Stromal cell of bone marrow (primary cell): ENCODE measurements at regions not wholly inside any gene's neighbourhood (a gene's known extent, or its start where the extent isn't known, plus 50 kb on each side); places are given as distances from the start of the nearest gene placed in this dataset.
"Not testable (repeated sequence)": the region's sequence is repeated elsewhere in the genome, so short reads cannot be mapped to it uniquely, and the experiment has no call there.

Experiments used
- DNase-seq: peaks from one replicate; pipeline ENCODE4 v3.0.0-alpha.2; 2012; ENCODE audit warnings: low read depth

DNA sequence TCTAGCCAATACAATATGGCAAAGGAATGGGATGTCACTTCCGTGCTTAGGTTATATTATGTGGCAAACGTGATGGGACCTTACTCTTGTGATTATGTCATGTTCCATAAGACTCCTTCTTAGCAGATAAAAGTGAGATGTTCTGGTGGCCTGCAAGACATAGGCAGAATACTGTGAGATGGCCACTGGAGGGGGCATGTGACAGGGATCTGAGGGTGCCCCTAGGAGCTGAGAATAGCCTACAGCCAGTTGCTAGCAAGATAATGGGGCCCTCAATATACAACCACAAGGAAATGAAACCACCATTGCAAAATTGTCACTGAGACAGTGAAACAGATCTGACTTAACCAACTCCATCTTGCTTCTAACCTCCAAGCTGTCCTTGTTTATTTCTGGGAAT is 151.4 kb upstream of the SSTR1 start:
- DNase-seq, result no peak

DNA sequence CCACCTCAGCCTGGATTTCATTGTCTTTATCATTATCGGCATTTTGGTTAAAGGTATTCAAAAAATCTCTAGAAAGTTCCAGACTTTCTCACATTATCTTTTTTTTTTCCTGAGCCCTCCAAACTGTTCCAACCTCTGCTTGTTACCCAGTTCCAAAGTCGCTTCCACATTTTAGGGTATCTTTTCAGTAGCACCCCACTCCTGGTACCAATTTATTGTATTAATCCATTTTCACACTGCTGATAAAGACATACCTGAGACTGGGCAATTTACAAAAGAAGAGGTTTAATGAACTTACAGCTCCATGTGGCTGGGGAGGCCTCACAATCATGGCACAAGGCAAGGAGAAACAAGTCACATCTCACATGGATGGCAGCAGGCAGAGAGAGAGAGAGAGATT is 145.5 kb upstream of the SSTR1 start:
- not testable (repeated sequence) for DNase-seq

DNA sequence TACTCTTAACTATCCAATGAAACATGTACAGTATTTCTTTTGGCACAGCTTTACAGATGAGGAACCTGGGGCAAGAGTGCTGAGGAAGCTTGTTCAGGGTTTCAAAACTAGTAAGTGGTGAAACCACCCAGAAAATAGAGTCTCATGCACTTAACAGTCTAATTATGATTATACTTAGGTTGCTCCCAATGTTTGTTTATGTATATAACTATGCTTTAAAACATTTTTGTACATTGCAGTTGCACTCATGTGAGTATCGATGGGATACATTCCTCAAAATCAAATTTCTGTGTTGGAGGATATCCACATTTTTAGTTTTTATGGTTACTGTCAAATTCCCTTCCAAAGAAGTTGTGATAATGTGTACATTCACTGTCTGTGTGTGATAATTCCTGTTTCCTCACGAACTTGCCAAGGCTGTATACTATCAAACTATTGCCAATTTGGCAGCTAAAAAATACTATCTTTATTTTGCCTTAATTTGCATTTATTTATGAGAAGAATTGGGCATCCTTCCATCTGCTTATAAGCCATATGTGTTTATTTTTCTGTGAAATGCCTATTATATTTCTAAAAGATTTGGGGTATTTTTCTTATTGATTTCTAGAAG is 143.9 kb upstream of the SSTR1 start:
- DNase-seq, result no peak

DNA sequence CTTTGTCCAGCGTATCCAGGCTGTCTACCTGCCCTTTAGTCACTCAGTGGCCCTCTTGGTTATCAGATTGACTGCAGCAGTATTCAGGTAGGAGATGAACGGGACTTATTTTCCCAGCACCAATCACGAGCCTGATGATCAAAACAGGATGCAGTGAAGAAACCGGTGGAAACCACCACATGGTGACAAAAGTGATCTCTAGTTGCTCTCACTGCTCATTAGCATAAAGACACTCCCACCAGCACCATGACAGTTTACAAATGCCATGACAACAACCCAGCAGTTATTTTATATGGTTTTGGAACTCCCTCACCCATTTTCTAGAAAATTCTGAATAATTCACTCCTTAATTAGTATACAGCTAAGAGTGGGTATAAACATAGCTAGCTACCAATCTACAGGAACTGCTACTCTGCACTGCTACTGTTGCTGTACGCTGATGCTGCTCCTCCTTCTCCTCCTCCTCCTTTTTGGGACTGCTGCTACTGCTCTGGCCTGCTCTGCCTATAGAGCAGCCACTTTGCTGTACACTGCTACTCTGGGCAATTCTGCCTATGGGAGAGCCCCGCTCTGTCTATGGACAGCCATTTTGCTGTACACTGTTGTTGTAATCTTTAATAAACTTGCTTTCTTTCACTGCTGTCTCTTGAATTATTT is 142.5 kb upstream of the SSTR1 start:
- DNase-seq, result no peak

DNA sequence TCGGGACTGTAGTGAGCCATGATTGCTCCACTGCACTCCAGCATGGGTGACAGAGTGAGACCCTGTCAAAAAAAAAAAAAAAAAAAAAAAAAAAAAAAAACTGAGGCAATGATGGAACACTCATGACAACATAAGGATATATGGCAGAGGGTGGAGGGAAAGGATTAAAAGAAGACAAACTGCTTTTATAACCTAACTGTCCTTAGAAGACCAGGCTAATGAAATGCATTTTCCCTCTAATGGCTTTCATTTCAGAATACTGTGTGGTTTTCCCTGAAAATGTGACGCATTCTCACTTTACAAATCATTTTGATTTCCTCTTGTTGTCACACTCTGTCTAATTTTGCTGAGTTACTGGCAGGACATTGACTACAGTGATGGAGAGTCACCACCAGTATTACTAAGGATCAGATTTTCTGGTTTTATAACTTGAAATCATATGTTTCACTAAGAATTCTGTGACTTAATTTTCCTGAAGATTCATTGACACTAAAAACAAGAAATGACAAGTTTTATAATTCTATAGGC is 137.6 kb upstream of the SSTR1 start:
- no peak for DNase-seq

DNA sequence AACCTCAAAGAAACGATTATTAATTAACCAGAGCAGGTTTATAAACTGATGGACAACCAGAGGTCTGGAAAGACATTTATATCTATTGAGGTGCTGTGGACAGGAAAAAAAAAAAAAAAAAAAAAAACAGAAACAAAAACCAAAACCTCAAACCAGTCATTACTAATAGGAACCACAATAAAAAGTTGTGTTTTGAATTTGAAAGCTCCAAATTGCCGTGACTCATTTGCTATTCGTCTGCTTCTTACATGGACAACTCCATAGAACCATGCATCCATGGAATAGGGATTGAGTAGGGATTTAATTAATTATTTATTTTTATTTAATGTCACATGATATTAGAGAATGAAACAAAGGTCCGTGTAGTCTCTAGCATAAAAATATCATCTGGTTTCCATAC is 134.1 kb upstream of the SSTR1 start:
- no peak for DNase-seq

DNA sequence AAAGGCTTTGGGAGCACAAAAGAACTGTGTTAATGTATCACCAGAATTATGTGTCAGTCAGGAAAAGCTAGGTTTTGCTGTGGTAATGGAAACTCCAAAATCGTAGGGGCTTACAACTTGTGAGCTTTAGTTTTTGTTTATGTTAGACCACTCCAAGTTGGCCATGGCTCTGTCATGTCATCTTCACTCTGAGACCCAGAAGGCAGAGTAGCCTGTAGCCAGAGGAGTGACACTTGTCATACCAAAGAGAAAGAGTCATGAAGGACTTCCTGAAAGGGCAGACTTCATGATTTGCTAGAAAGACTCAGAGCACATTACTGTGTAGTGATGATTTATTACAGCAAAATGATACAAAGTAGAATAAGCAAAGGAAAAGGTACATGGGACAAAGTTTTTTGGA is 133.6 kb upstream of the SSTR1 start:
- no peak for DNase-seq

DNA sequence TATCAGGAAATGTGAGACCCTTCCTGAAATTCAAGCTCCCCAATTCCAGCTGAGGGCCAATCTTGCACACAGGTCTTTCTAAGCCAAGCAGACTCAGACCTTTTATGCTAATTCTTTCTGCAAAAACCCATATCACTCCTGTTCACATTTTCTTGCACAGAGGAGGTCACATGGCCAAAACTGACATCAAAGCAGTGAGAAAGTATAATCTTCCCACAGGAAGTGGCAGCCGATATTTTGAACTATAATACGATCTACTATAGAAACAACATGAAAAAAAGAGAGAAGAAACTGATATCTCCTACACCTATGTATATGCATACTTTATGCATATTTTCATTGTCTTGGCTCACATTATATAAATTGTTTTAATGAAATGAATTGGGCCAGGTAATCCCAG is 132.9 kb upstream of the SSTR1 start:
- DNase-seq, result no peak

DNA sequence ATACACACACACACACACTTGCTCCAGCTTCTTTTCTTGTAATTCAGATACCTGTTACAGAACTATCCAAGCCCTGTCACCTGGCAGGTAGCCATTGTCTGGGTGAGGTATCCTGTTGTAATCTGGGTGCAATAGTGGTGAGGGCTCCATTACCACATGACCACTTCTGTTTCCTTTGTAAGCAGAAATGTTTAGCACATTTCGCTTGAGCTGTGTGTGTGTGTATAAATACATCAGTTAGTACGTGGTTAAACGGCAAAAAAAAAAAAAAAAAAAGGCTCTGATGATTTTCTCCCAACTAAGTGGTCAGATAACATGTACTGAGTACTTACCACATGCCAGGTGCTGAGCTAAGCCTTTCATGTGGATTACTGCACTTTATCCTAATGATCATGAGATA is 129.3 kb upstream of the SSTR1 start:
- no peak for DNase-seq

DNA sequence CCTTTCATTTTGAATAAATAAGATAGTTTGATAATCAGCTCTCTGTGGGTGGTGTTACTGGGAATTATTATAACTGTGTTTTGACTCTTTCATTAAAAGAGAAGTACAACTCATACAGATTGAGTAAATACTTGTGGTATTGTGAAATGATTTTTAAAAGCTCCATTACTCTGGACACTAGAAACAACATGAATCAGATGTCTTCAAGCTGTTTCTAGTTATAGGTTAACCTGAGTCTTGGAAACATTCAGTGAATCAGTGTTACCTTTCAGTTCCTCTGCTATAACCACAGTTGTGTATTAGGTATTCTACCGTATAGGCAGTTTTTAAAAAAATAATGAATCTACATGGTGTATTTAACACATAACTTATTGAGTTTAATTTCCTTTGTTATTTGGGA is 128.4 kb upstream of the SSTR1 start:
- no peak for DNase-seq

DNA sequence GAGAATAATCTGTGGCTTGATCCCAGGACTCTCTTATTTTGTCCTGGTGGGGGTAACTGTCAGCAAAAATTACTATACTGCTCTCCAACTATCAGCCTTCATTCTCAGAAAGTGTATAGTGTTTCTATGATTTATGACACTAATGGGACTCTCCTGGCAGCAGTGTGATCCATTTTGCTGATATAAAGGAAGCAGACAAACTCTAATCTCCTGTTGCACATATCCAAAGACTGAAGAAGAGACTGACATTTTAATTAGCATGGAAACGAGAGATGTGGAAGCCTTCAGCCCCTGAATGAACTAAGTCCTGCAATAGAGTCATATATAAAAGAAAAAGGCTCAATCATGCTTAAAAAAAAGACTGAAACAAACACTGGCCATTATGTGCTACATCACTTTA is 127.8 kb upstream of the SSTR1 start:
- DNase-seq, result no peak

DNA sequence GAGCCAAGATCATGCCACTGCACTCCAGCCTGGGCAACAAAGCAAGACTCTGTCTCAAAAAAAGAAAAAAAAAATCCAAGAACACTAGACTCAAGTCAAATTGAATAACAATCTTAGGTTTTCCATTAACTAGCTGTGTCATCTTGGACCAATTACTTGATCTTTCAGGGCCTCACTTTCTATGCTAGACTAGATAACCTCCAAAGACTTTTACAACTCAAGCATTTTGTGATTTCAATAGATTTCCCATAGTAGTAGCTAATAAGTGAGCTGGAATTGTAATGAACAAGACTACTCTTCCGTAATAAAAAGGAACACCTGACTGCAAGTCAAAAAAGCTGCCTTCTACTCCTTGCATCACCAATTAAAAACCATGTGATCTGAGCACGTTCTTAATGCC is 127.0 kb upstream of the SSTR1 start:
- DNase-seq, result no peak

DNA sequence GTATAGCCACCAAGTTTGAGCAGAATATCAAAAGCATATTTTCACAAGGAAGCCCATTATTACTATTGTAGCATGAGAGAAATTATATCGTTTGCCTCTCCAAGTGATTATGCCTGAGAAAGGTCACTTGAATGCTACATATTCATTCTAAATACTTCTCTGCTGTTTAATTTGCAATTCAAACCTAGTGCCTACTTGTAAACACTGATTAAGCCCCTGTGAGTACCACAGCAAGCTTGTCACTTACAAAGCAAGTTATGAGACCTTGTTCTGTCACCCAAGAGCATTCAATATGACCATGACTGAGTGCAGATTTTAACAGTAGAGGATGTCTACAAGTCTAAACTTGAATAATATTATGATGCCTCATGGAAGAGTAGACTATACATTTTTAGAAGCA is 124.7 kb upstream of the SSTR1 start:
- DNase-seq, result no peak

DNA sequence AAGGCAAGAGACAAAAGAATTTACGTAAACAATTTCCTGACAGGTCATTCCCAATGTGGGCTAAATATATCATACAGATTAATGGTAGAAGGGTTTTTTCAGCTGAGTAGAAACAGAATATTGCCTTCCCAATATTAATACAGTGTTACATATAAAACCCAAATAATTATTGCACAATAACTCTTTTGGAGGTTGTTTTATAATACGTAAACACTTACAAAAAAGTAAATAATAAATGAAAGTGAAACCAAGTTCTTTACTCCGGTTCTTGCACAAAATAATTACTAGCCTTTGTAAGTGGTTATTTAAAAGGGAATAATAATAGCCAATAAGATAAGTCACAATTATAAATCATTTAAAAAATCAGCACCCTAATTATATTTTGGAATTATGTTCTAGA is 118.6 kb upstream of the SSTR1 start:
- no peak for DNase-seq

DNA sequence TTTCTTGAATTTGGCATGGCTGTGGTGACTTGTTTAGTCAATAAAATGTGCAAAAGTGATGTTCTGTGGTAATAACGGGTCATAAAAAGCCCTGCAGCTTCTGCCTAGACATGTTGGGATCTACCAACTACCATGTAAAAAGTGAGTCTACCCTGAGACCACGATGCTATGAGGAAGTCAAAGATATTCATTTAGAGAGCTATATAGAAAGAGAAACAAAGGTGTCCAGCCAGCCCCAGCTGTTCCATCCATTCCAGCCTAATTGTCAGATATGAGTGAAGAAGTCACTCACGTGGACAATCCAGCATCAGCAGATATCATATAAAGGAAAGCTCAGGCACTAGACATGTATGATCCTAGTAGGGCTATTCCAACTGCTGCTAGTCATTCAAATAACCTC is 117.2 kb upstream of the SSTR1 start:
- no peak for DNase-seq

DNA sequence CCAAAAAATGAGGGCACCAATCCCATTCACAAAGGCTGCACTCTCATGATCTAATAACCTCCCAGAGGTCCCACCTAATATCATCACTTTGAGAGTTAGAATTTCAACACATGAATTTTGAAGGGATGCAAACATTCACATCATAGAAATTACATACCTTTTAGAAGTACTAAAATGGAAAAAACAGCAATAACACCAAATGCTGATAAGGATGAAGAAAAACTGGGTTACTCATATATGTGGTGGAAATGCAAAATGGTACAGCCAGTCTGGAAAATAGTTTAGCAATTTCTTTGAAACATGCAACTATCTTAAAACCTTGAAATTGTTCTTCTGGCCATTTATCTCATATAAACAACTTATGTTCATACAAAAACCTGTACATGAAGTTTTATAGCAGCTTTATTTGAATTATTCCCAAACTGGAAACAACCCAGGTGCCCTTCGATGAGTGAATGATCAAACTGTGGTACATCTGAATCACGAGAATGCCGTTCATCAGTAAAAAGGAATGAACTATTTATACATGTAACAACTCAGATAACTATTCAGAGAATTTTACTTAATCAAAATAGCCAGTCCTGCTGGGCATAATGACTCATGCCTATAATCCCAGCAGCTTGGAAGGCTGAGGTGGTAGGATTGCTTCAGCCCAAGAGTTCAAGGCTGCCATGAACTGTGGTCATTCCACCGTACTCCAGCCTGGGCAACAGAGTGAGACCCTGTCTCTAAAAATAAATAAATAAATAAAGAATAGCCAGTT is 109.4 kb upstream of the SSTR1 start:
- DNase-seq, result peak; percentile 48

DNA sequence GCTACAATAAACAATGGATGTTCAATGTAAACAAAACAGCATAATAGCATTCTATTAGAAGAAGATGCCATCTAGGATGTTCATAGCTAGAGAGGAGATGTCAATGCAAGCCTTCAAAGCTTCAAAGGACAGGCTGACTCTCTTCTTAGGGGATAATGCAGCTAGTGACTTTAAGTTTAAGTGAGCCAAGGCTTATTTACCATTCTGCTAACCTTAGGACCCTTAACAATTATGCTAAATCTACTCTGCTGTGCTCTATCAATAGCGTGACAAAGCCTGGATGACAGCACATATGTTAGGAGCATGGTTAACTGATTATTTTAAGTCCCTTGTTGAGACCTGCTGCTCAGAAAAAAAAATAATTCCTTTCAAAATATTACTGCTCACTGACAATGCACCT is 106.0 kb upstream of the SSTR1 start:
- no peak for DNase-seq

DNA sequence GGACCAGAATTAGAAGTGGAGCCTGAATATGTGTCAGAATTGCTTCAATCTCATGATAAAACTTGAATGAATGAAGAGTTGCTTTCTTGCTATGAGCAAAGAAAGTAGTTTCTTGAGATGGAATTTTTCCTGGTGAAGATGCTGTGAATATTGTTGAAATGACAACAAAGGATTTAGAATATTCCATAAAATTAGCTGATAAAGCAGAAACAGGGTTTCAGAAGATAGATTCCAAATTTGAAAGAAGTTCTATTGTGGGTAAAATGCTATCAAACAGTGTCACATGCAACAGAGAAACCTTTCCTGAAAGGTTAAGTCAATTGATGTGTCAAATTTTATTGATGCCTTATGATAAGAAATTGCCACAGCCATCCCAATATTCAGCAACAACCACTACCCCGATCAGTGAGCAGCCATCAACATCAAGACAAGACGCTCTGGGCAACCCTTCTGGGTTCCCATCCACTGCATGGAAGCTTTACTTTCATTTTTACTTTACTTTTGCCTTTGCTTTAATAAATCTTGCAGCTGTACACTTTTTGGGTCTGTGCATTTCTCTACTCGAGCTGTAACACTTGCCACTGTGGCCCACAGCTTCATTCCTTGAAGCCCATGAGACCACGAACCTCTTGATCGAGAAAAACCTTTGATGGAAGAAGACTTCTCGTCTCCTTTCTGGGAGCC is 104.0 kb upstream of the SSTR1 start:
- DNase-seq, result no peak

DNA sequence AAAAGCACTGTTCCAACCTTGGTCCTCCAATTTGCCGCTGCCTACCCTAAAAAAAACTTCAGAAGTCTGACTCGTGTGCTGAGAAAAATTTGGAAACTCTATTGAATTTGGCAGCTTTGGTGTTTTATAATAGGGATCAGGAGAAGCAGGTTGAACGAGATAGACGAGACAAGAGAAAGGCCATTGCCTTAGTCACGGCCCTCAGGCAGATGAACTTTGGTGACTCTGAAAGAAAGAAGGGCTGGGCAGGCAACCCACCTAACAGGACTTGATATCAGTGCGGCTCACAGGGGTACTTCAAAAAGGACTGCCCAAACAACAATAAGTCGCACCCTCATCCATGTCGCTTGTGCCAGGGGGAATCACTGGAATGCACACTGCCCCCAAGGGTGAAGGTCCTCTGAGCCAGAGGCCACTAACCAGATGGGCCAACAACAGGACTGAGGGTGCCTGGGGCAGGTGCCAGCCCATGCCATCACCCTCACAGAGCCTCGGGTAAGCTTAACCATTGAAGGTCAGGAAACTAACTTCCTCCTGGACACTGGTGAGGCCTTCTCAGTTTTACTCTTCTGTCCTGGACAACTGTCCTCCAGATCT is 102.5 kb upstream of the SSTR1 start:
- no peak for DNase-seq

DNA sequence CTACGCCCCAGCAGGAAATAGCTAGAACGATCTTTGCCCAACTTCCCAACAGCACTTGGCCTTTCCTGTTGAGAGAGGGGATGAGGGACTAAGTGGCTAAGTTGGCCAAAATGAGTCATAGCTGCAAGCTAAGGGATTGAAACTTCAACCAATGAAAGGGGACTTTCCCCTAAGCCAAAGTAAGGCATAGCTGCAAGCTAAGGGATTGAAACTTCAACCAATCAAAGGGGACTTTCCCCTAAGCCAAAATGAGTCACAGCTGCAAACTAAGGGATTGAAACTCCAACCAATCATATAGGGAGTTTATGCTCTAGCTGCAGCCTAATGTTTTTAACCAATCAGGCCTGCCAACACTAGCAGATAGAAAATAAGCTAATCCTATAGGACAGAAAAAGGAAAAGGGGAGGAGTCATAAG is 100.5 kb upstream of the SSTR1 start:
- DNase-seq, result no peak

DNA sequence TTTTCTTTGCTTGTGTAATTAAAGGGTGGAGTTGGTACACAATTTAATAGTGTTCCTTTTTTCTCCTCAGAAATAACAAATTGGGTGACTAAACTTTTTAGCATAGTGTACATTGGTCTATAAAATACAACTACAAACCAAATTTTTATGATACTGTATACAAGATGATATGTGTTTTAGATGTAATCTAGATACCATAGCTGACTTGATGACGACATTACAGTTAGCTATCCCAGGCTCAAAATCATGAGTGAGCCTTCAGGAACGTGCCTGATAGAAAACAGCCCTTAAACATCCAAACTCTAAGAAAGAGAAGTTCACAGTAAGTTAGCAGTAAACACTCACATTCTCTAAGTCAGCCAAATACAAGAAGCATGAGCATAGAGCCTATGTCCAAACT is 99.0 kb upstream of the SSTR1 start:
- DNase-seq, result peak; percentile 18

DNA sequence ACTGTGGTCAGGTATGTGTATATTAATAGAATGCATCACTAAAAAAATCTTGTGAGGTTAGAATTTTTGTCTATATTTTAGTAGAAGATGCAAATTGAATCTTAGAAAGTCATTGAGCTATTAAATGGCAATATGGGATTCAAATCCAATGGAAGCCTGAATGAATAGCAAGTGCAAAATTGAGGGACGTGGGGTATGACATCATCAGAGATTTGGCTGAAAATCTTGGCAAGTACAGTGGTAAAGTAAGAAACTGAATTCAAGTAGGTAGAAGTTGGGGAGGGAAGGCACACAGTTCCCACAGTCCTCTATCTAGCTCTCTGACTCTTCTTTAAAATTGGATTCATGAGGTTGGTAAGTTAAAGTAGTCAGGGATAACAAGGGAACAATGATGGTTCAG is 97.4 kb upstream of the SSTR1 start:
- no peak for DNase-seq
